GM23248 (cell line): ENCODE measurements at regions not wholly inside any gene's neighbourhood (a gene's known extent, or its start where the extent isn't known, plus 50 kb on each side); places are given as distances from the start of the nearest gene placed in this dataset.

Source experiments
- DNase-seq: peaks from one replicate; pipeline ENCODE4 v3.0.0-alpha.2; 2015
- H2AFZ ChIP-seq: fragments of 200-600 bp; sonication (generic); 2 replicates; pipeline ENCODE4 v1.6.1; 2016; ENCODE audit warnings: antibody characterized with exemption
- H3F3A ChIP-seq: fragments of 200-600 bp; sonication (generic); 2 replicates; pipeline ENCODE4 v1.6.1; 2016; ENCODE audit warnings: mild to moderate bottlenecking, antibody characterized with exemption, mixed run types; ENCODE audit not compliant: insufficient read depth
- H3K27ac ChIP-seq: fragments of 200-600 bp; sonication (generic); 2 replicates; pipeline ENCODE4 v1.5.1; 2016; ENCODE audit warnings: mild to moderate bottlenecking
- H3K27me3 ChIP-seq: fragments of 200-600 bp; sonication (generic); replicated peaks from 2 replicates; pipeline ENCODE4 v1.6.1; 2016; ENCODE audit warnings: mild to moderate bottlenecking; ENCODE audit not compliant: insufficient read depth
- H3K36me3 ChIP-seq: fragments of 200-600 bp; sonication (generic); 2 replicates; pipeline ENCODE4 v1.6.1; 2016; ENCODE audit warnings: low read depth, mild to moderate bottlenecking
- H3K4me1 ChIP-seq: fragments of 200-600 bp; sonication (generic); 2 replicates; pipeline ENCODE4 v1.6.1; 2016; ENCODE audit warnings: mild to moderate bottlenecking; ENCODE audit not compliant: insufficient read depth
- H3K4me2 ChIP-seq: fragments of 200-600 bp; sonication (generic); one replicate; pipeline ENCODE4 v1.6.1; 2016; ENCODE audit warnings: mild to moderate bottlenecking; ENCODE audit not compliant: unreplicated experiment
- H3K4me3 ChIP-seq: fragments of 200-600 bp; sonication (generic); 2 replicates; pipeline ENCODE4 v1.5.1; 2016; ENCODE audit warnings: mild to moderate bottlenecking
- H3K79me2 ChIP-seq: fragments of 200-600 bp; sonication (generic); 2 replicates; pipeline ENCODE4 v1.6.1; 2016; ENCODE audit warnings: mild to moderate bottlenecking; ENCODE audit not compliant: insufficient read depth
- H3K9ac ChIP-seq: fragments of 200-600 bp; sonication (generic); 2 replicates; pipeline ENCODE4 v1.6.1; 2016; ENCODE audit warnings: mild to moderate bottlenecking
- H3K9me2 ChIP-seq: fragments of 200-600 bp; sonication (generic); 2 replicates; pipeline ENCODE4 v1.6.1; 2016; ENCODE audit warnings: mixed run types, mild to moderate bottlenecking, moderate library complexity; ENCODE audit not compliant: insufficient read depth
- H3K9me3 ChIP-seq: fragments of 200-600 bp; sonication (generic); one replicate; pipeline ENCODE4 v1.6.1; 2017; ENCODE audit warnings: low read depth
- H4K20me1 ChIP-seq: fragments of 200-600 bp; sonication (generic); 2 replicates; pipeline ENCODE4 v1.6.0; 2016; ENCODE audit not compliant: insufficient read depth
- EZH2 ChIP-seq: fragments of 200-600 bp; sonication (generic); IDR thresholded peaks from 2 replicates; pipeline ENCODE4 v1.6.1; 2018; ENCODE audit warnings: antibody characterized with exemption, mild to moderate bottlenecking; ENCODE audit not compliant: insufficient read depth, poor library complexity, severe bottlenecking
- EZH2phosphoT487 ChIP-seq: fragments of 200-600 bp; sonication (generic); IDR thresholded peaks from 2 replicates; pipeline ENCODE4 v1.6.1; 2018; ENCODE audit warnings: antibody characterized with exemption, moderate library complexity, mild to moderate bottlenecking, low read depth; ENCODE audit not compliant: insufficient read depth
- WGBS, 2 experiments: methylation state at CpG; one replicate each; pipeline ENCODE4 v1.1.6; 2015 to 2017; ENCODE audit warnings: low lambda C conversion rate in 2 of 2, low coverage in 1 of 2; ENCODE audit errors: missing lambda C conversion rate in 2 of 2; 5-methylcytosine and 5-hydroxymethylcytosine counted together
- in situ Hi-C: fragments of 300-500 bp; cut with MboI; formaldehyde crosslinking; loops from 2 replicates; pipeline ENCODE4 v1.15.0; 2020

- no peaks in the 10 kb centered on the region for H3K9me3 ChIP-seq
- DNase-seq: no peak
- H2AFZ ChIP-seq: no peak overlapping the region
- H3K4me2 ChIP-seq: no peak overlapping the region
- H3K9me2 ChIP-seq: no peaks in the 10 kb centered on the region
- no peaks in the 10 kb centered on the region for H3K36me3 ChIP-seq
- no peaks in the 10 kb centered on the region for H3K27me3 ChIP-seq
- no peak for TF ChIP-seq EZH2
- H3K79me2 ChIP-seq: no peaks in the 10 kb centered on the region
- WGBS, 2 experiments: 90 to 91% methylated on average over 4 of the region's 4 CpGs
- no peaks in the 10 kb centered on the region for H3K4me1 ChIP-seq
- H3K4me3 ChIP-seq: no peak overlapping the region
- in situ Hi-C loops: no loop called here
- H4K20me1 ChIP-seq: no peaks in the 10 kb centered on the region
- H3K9ac ChIP-seq: no peak overlapping the region
- H3F3A ChIP-seq: no peaks in the 10 kb centered on the region
- H3K27ac ChIP-seq: no peak overlapping the region
Measured at GRCh38 chr3:174620855-174621472, 238.2 kb upstream of the NAALADL2 start.

GRCh38 chr3:174633342-174633741 lies 225.8 kb upstream of the NAALADL2 start:
- Histone ChIP-seq H4K20me1 (no peaks in the 10 kb centered on the region), H3K4me2 (no peak overlapping the region), H3K36me3 (no peaks in the 10 kb centered on the region), H3K4me3 (no peak overlapping the region), H3K27ac (no peak overlapping the region), H3F3A (no peaks in the 10 kb centered on the region), H3K27me3 (no peaks in the 10 kb centered on the region), H3K79me2 (no peaks in the 10 kb centered on the region), H3K9me2 (no peaks in the 10 kb centered on the region), H2AFZ (no peak overlapping the region), H3K9ac (no peak overlapping the region), H3K4me1 (no peaks in the 10 kb centered on the region), H3K9me3 (no peaks in the 10 kb centered on the region)
- in situ Hi-C loops: no loop called here
- TF ChIP-seq EZH2phosphoT487 (no peak), EZH2 (no peak)
- DNase-seq: no peak

DNA sequence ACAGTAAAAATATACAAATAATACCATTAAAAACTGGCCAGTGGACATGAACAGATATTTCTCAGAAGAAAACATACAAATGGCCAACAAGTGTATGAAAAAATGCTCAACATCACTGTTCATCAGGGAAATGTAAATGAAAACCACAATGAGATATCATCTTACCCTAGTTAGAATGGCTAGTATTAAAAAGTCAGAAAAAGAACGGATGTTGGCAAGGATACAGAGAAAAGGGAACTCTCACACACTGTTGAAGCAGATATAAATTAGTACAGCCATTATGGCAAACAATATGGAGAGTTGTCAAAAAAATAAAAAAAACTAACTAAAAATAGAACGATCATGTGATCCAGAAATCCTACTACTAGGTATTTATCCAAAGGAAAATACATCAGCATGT lies 222.7 kb upstream of the NAALADL2 start:
- in situ Hi-C loops: no loop called here
- no peak overlapping the region for H3K4me2 ChIP-seq
- WGBS, 2 experiments: 69 to 83% methylated on average over 2 of the region's 2 CpGs
- H3K4me3 ChIP-seq: no peak overlapping the region
- H3K9me2 ChIP-seq: no peaks in the 10 kb centered on the region
- no peak for DNase-seq
- H2AFZ ChIP-seq: no peak overlapping the region
- H3K9me3 ChIP-seq: no peaks in the 10 kb centered on the region
- H3K79me2 ChIP-seq: no peaks in the 10 kb centered on the region
- H3K27ac ChIP-seq: no peak overlapping the region
- no peaks in the 10 kb centered on the region for H3K27me3 ChIP-seq
- TF ChIP-seq EZH2: no peak
- TF ChIP-seq EZH2phosphoT487: no peak
- no peaks in the 10 kb centered on the region for H3K36me3 ChIP-seq
- H3F3A ChIP-seq: no peaks in the 10 kb centered on the region
- no peaks in the 10 kb centered on the region for H4K20me1 ChIP-seq
- no peak overlapping the region for H3K9ac ChIP-seq
- no peaks in the 10 kb centered on the region for H3K4me1 ChIP-seq

GRCh38 chr3:174639406-174639805 lies 219.7 kb upstream of the NAALADL2 start:
- Histone ChIP-seq H3F3A (no peaks in the 10 kb centered on the region), H3K4me1 (no peaks in the 10 kb centered on the region), H3K9me2 (no peaks in the 10 kb centered on the region), H3K27ac (no peak overlapping the region), H2AFZ (no peak overlapping the region), H3K9ac (no peak overlapping the region), H3K27me3 (no peaks in the 10 kb centered on the region), H3K4me3 (no peak overlapping the region), H3K9me3 (no peaks in the 10 kb centered on the region), H4K20me1 (no peaks in the 10 kb centered on the region), H3K4me2 (no peak overlapping the region), H3K36me3 (no peaks in the 10 kb centered on the region), H3K79me2 (no peaks in the 10 kb centered on the region)
- WGBS, 2 experiments: 93 to 96% methylated on average over 4 of the region's 4 CpGs
- in situ Hi-C loops: no loop called here
- no peak for TF ChIP-seq EZH2
- TF ChIP-seq EZH2phosphoT487: no peak
- no peak for DNase-seq

- Histone ChIP-seq H3K9me2 (no peaks in the 10 kb centered on the region), H3K4me2 (no peak overlapping the region), H3K4me3 (no peak overlapping the region), H3K4me1 (no peaks in the 10 kb centered on the region), H3K79me2 (no peaks in the 10 kb centered on the region), H4K20me1 (no peaks in the 10 kb centered on the region), H3K27ac (no peak overlapping the region), H3K36me3 (no peaks in the 10 kb centered on the region), H3K27me3 (no peaks in the 10 kb centered on the region), H3K9ac (no peak overlapping the region), H3K9me3 (no peaks in the 10 kb centered on the region), H3F3A (no peaks in the 10 kb centered on the region), H2AFZ (no peak overlapping the region)
- no peak for DNase-seq
- in situ Hi-C loops: no loop called here
- WGBS, 2 experiments: 81% methylated on average over 3 of the region's 3 CpGs
- no peak for TF ChIP-seq EZH2phosphoT487
- TF ChIP-seq EZH2: no peak
Measured at GRCh38 chr3:174639970-174640369, 219.2 kb upstream of the NAALADL2 start.
